PC-3 (cell line): ENCODE measurements at regions not wholly inside any gene's neighbourhood (a gene's known extent, or its start where the extent isn't known, plus 50 kb on each side); places are given as distances from the start of the nearest gene placed in this dataset.

ENCODE experiments used
- ATAC-seq: fragments of 200-7000 bp; cut with Tn5 transposase; 2 replicates; pipeline ENCODE4 v1.9.1; 2020; ENCODE audit warnings: mild to moderate bottlenecking, moderate library complexity
- BruUV-seq: library from RNA; stranded (reverse); fragments of 400-500 nt; replicated peaks from 2 replicates; lab custom pipeline; 2021; lab: Mats Ljungman, UMichigan
- CTCF ChIA-PET: fragments of 300-600 bp; sonication (Branson Sonifier 250); formaldehyde crosslinking; loops from one replicate; lab custom pipeline; 2022; ENCODE audit warnings: antibody characterized with exemption; lab: Charles Lee
- POLR2A ChIA-PET: fragments of 300-600 bp; sonication (Branson Sonifier 250); formaldehyde crosslinking; loops from one replicate; lab custom pipeline; 2022; ENCODE audit warnings: antibody characterized with exemption; ENCODE audit not compliant: unreplicated experiment; lab: Charles Lee
- DNase-seq: peaks from one replicate; pipeline ENCODE4 v3.0.0-alpha.2; 2015
- H2AFZ ChIP-seq: fragments of 300-600 bp; sonication (generic); 2 replicates; pipeline ENCODE4 v1.6.0; 2016; ENCODE audit warnings: antibody characterized with exemption, low read length
- H3F3A ChIP-seq: fragments of 300-600 bp; sonication (generic); one replicate; pipeline ENCODE4 v1.6.0; 2017; ENCODE audit warnings: antibody characterized with exemption, low read length, control low read depth, mild to moderate bottlenecking; ENCODE audit not compliant: unreplicated experiment
- H3K27ac ChIP-seq: fragments of 300-600 bp; sonication (generic); 2 replicates; pipeline ENCODE4 v1.5.1; 2016; ENCODE audit warnings: mild to moderate bottlenecking, low read length
- H3K27me3 ChIP-seq: fragments of 300-600 bp; sonication (generic); 2 replicates; pipeline ENCODE4 v1.6.1; 2016; ENCODE audit warnings: low read length, mixed read lengths
- H3K36me3 ChIP-seq: fragments of 300-600 bp; sonication (generic); 2 replicates; pipeline ENCODE4 v1.6.1; 2016; ENCODE audit warnings: low read depth, mixed run types, low read length, mixed read lengths
- H3K4me1 ChIP-seq: fragments of 300-600 bp; sonication (generic); 2 replicates; pipeline ENCODE4 v1.5.1; 2016; ENCODE audit warnings: low read length; ENCODE audit not compliant: insufficient read depth
- H3K4me2 ChIP-seq: fragments of 300-600 bp; sonication (generic); 2 replicates; pipeline ENCODE4 v1.6.0; 2016; ENCODE audit warnings: low read length
- H3K4me3 ChIP-seq: fragments of 300-600 bp; sonication (generic); 2 replicates; pipeline ENCODE4 v1.5.1; 2016; ENCODE audit warnings: mild to moderate bottlenecking, low read length, mixed read lengths
- H3K79me2 ChIP-seq: fragments of 300-600 bp; sonication (generic); 2 replicates; pipeline ENCODE4 v1.6.1; 2017; ENCODE audit warnings: low read length, mixed read lengths
- H3K9ac ChIP-seq: fragments of 300-600 bp; sonication (generic); 2 replicates; pipeline ENCODE4 v1.6.0; 2016; ENCODE audit warnings: mild to moderate bottlenecking, low read length
- H3K9me2 ChIP-seq: fragments of 300-600 bp; sonication (generic); replicated peaks from 2 replicates; pipeline ENCODE4 v1.6.1; 2016; ENCODE audit warnings: mixed run types, low read length, mixed read lengths
- H3K9me3 ChIP-seq: fragments of 300-600 bp; sonication (generic); 2 replicates; pipeline ENCODE4 v1.6.1; 2016; ENCODE audit warnings: low read length, mixed read lengths
- H4K20me1 ChIP-seq: fragments of 300-600 bp; sonication (generic); 2 replicates; pipeline ENCODE4 v1.6.1; 2016; ENCODE audit warnings: low read length, mixed read lengths
- CTCF ChIP-seq: fragments of 300-600 bp; sonication (generic); conservative IDR thresholded peaks from 2 replicates; pipeline ENCODE4 v1.5.1; 2017; ENCODE audit warnings: antibody characterized with exemption, low read depth, mild to moderate bottlenecking, low read length
- EZH2 ChIP-seq: fragments of 300-600 bp; sonication (generic); IDR thresholded peaks from one replicate; pipeline ENCODE4 v1.6.1; 2017; ENCODE audit warnings: antibody characterized with exemption, mild to moderate bottlenecking, low read length; ENCODE audit not compliant: unreplicated experiment
- EZH2phosphoT487 ChIP-seq: fragments of 300-600 bp; sonication (generic); IDR thresholded peaks from 2 replicates; pipeline ENCODE4 v1.6.1; 2018; ENCODE audit warnings: mild to moderate bottlenecking, antibody characterized with exemption, low read length, borderline replicate concordance
- intact Hi-C: fragments of 100-400 bp; cut with micrococcal nuclease; formaldehyde crosslinking; loops from 2 replicates; pipeline ENCODE4 v1.9.0; 2023

- DNase-seq (no peak), ATAC-seq (no peak)
- Histone ChIP-seq H3F3A (no peaks in the 10 kb centered on the region), H3K9me3 (no peaks in the 10 kb centered on the region), H3K36me3 (no peaks in the 10 kb centered on the region), H4K20me1 (no peaks in the 10 kb centered on the region), H3K27me3 (peaks cover 68% of the 10 kb centered on the region), H3K27ac (no peak overlapping the region), H3K9ac (no peak overlapping the region), H3K4me3 (no peak overlapping the region), H3K4me1 (no peaks in the 10 kb centered on the region), H2AFZ (no peak overlapping the region), H3K4me2 (no peak overlapping the region), H3K9me2 (no peaks in the 10 kb centered on the region), H3K79me2 (no peaks in the 10 kb centered on the region)
- TF ChIP-seq CTCF: no peak
- TF ChIP-seq EZH2: no peak
- TF ChIP-seq EZH2phosphoT487: no peak
- CTCF ChIA-PET: no interaction called here
- intact Hi-C loops: no loop called here
- POLR2A ChIA-PET: no interaction called here
- BruUV-seq: no TSS peak
Measured at GRCh38 chr11:116611998-116612620, 160.7 kb downstream of the BUD13 start.

- Histone ChIP-seq H3K9me3 (no peaks in the 10 kb centered on the region), H3F3A (no peaks in the 10 kb centered on the region), H4K20me1 (no peaks in the 10 kb centered on the region), H2AFZ (no peak overlapping the region), H3K36me3 (no peaks in the 10 kb centered on the region), H3K4me1 (no peaks in the 10 kb centered on the region), H3K9ac (no peak overlapping the region), H3K27ac (no peak overlapping the region), H3K9me2 (no peaks in the 10 kb centered on the region), H3K27me3 (peaks cover 60% of the 10 kb centered on the region), H3K4me3 (no peak overlapping the region), H3K79me2 (no peaks in the 10 kb centered on the region), H3K4me2 (no peak overlapping the region)
- intact Hi-C loops: no loop called here
- BruUV-seq: no TSS peak
- ChIA-PET CTCF (no interaction called here), POLR2A (no interaction called here)
- no peak for TF ChIP-seq CTCF
- TF ChIP-seq EZH2: no peak
- no peak for TF ChIP-seq EZH2phosphoT487
- DNase-seq (no peak), ATAC-seq (no peak)
Measured at GRCh38 chr11:116610190-116610589, 162.6 kb downstream of the BUD13 start.

GRCh38 chr11:116607027-116607426, 165.8 kb downstream of the BUD13 start:
- intact Hi-C loops: no loop called here
- Histone ChIP-seq H3K9me2 (no peaks in the 10 kb centered on the region), H3K9ac (no peak overlapping the region), H3K4me1 (peaks cover 2% of the 10 kb centered on the region; the same call in 1 of the 2 replicates), H3K4me3 (no peak overlapping the region), H3K79me2 (no peaks in the 10 kb centered on the region), H3K4me2 (no peak overlapping the region), H3K27ac (no peak overlapping the region), H2AFZ (no peak overlapping the region), H3F3A (no peaks in the 10 kb centered on the region), H3K9me3 (no peaks in the 10 kb centered on the region), H4K20me1 (no peaks in the 10 kb centered on the region), H3K27me3 (peaks cover 28% of the 10 kb centered on the region), H3K36me3 (no peaks in the 10 kb centered on the region)
- BruUV-seq: no TSS peak
- TF ChIP-seq EZH2: no peak
- no peak for TF ChIP-seq CTCF
- TF ChIP-seq EZH2phosphoT487: no peak
- DNase-seq: no peak
- POLR2A ChIA-PET: no interaction called here
- ATAC-seq: no peak
- CTCF ChIA-PET: no interaction called here
